Stimulated activated CD8-positive, alpha-beta memory T cell treated with anti-CD3 and anti-CD28 coated beads, Interleukin-7, amount 100 ng/mL, for 48 hours (primary cell): ENCODE measurements at regions not wholly inside any gene's neighbourhood (a gene's known extent, or its start where the extent isn't known, plus 50 kb on each side); places are given as distances from the start of the nearest gene placed in this dataset.

Experiments used
- DNase-seq, 2 donors: peaks; one replicate each; pipeline ENCODE4 v3.0.0-alpha.2; 2020; ENCODE audit warnings: low read depth in 1 of 2; ENCODE audit errors: extremely low read depth in 1 of 2

GRCh38 chr22:27370269-27370668 lies 431.3 kb downstream of the MN1 start:
- no peak for DNase-seq

- no peak for DNase-seq
Observed at GRCh38 chr22:27370987-27371386, 430.6 kb downstream of the MN1 start.

GRCh38 chr22:27372364-27372763 lies 429.2 kb downstream of the MN1 start:
- no peak for DNase-seq

- no peak for DNase-seq
Observed at GRCh38 chr22:27372969-27373670, 428.4 kb downstream of the MN1 start.

- no peak for DNase-seq
Observed at GRCh38 chr22:27377501-27378295, 423.9 kb downstream of the MN1 start.

DNA sequence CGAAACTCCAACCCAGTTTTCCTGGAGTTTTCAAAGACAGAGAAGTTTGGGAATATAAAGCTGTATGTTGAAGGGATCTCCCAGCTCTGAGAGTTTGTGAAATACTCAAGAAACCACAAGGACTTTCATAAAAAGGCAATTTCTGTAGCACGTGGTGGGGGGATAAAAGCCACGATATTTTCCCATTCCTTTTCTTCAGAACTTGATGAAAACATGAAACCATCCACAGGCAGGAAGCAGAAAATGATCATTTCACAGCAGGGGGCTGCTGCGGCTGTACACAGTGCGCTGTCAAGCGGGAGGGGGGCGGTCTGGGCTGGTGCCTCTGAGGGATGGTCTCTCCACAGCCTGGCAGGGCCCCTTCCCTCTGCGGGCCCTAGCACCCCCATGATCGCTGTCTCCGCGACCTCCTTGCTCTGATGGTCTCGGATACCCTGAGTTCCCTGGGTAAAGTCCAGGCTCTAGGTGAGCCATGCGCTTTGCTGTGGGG lies 423.2 kb downstream of the MN1 start:
- no peak for DNase-seq

- no peak for DNase-seq
Observed at GRCh38 chr22:27378995-27379394, 422.6 kb downstream of the MN1 start.

DNA sequence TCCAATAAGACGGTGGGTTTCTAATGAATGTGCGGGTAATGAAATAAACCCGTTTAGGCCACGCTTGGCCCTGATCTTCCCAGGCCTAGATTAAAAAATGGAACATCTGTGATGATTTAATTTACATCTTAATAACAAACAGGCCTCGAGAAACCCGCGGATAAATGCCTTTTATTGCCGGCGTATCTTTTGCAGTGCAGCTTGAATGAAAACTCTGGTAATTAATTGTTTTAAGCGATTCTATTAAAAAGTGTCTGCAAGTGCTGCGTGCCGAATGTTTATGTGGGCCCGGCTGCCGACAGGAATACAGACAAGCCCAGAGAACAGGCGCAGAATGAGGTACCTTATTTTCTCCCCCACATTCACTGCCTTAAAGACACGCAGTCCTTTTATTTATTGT lies 420.7 kb downstream of the MN1 start:
- DNase-seq: no peak

DNA sequence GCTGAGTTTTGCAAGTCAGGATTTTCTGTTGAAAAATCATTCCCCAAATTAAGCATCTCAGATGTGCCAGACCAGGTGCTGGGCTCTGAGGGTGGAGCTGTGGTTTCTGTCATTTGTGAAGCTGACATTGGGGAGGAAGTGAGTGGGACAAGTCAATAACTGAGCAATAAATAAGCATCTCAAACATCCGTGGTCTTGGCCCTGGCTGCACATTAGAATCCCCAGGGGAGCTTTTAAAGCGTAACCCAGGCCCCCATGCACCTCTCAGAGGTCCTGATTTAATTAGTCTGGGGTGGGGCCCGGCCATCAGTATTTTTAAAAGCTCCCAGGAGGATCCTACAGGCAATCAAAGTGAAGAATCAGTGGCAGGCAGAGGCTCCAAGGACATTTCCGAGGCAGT lies 420.0 kb downstream of the MN1 start:
- no peak for DNase-seq

DNA sequence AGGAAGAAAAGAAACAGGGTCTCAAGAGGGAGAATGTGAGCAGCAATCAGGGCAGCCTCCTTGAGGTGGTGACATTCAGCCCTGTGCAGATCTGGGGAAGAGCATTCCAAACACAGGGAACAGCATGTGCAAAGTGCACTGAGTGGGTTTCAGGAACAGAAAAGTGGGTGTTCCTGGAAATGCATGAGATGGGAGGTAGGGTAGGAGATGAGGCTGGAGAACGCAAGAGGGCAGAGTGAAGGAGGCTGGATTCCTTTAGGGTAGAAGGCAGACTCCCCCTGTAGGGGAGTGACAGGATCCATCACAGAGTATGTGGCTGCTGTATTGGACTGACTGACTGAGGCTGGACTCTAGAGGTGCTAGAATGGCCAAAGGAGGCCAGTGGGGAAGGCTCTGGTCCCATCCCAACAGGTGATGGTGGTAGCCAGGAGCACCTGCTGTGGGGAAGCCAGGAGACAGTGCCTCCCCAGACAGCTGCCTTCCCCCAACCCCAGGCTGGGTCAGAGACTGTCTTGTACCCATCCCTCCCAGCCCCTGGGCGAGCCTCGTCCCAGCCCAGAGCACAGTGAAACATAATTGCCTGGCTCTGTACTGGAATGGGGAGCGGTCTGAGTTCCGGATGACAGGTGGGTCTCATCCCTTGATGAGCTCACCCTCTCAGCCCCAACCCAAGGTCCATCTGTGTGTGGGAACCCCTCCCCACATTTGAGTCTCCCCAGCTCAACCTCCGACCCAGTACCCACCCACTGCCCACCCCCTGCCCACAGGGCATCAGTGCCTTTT lies 419.4 kb downstream of the MN1 start:
- no peak for DNase-seq

DNA sequence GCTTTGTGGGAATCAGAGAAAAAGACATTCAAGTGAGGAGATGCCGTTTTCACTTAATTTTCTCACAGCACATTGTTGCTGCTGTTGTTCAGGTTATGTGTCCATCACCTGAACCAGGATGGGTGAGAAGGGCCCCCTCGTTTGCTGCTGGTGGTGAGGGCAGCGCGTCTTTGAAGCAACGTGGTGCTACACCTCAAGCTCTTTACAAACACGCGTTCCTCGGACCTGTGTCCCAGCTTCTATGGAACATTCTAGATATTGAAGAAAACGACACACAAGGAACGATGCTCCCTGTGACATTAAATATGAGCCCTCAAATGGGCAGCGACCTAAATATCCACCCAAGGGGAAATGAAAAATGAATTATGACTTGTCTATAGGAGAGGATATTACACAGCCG lies 418.6 kb downstream of the MN1 start:
- DNase-seq: no peak

DNA sequence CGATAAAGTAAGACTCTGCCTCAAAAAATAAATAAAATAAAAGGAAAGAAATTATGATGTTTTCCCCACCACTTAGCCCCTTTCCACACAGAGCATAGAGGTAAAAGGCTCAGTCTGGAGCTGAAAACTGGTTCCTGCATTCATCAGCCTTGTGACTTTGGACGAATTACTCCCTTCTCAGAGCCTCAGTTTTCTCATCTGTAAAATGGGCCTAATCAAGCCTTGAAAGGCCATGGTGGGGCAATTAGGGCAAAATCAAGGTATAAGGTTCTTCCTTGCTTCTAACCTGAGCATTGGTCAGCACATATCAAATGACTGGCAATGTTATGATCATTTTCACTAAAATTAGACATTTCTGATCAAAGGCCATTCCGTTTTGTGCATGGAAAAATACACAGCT lies 417.7 kb downstream of the MN1 start:
- no peak for DNase-seq

GRCh38 chr22:27385261-27385998 lies 416.1 kb downstream of the MN1 start:
- DNase-seq: no peak

DNA sequence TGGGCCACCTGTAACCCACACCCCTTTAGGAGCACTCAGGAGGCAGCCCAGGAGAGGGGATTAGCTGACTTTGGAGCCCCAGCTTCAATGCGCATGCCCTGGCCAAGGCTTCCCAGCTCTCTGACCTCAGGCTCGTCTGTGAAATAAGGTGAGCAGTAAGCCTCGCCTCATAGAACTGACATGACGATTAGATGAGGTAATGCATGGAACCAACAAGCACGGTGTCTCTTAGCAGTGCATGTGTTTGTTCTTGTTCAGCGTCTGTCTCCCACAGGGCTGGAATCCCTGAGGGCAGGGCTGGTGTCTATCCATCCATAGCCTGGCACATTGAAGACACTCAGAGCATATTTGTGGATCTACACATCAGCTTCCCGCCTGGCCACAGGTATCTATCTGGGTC lies 415.4 kb downstream of the MN1 start:
- no peak for DNase-seq

- no peak for DNase-seq
Observed at GRCh38 chr22:27387561-27387960, 414.0 kb downstream of the MN1 start.

GRCh38 chr22:27388090-27388600 lies 413.4 kb downstream of the MN1 start:
- DNase-seq: no peak

GRCh38 chr22:27389727-27390075 lies 411.9 kb downstream of the MN1 start:
- no peak for DNase-seq

GRCh38 chr22:27391092-27391770 lies 410.3 kb downstream of the MN1 start:
- DNase-seq: no peak

DNA sequence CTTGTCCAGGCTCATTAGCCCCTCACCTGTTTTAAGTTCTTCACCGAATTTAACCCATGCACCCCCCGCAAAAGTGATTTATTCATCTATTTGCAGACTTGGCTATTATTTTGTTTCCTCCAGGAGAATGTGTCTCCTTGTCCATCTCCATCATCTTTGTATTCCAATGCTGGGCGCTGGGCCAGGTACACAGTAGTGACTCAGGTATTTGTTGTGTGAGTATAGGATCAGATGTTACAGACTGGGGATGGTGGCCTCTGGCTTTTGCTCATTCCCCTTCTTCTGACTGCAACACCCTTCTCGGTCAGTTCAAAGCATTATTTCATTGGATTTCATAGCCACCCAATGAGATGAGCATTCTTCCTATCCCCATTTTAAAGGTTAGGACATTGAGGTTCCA lies 408.2 kb downstream of the MN1 start:
- DNase-seq: no peak

GRCh38 chr22:27394806-27395404 lies 406.7 kb downstream of the MN1 start:
- DNase-seq: no peak
